ENCODE measurements at regions not wholly inside any gene's neighbourhood (a gene's known extent, or its start where the extent isn't known, plus 50 kb on each side); places are given as distances from the start of the nearest gene placed in this dataset.

GRCh38 chr18:64519201-64519600 lies 370.3 kb upstream of the LINC00305 start:
- DNase-seq, result no peak

GRCh38 chr18:64518191-64518590 lies 369.3 kb upstream of the LINC00305 start:
- no peak for DNase-seq

- DNase-seq, result no peak
Observed at GRCh38 chr18:64513401-64513800, 364.5 kb upstream of the LINC00305 start.

GRCh38 chr18:64490207-64490606 lies 341.3 kb upstream of the LINC00305 start:
- no peak for DNase-seq

- DNase-seq, result no peak
Observed at GRCh38 chr18:64488698-64489097, 339.8 kb upstream of the LINC00305 start.

- DNase-seq, result no peak
Observed at GRCh38 chr18:64474773-64475172, 325.9 kb upstream of the LINC00305 start.

- DNase-seq, result no peak
Observed at GRCh38 chr18:64474255-64474654, 325.4 kb upstream of the LINC00305 start.

- DNase-seq, result no peak
Observed at GRCh38 chr18:64449434-64449833, 300.5 kb upstream of the LINC00305 start.

GRCh38 chr18:64444819-64445218 lies 295.9 kb upstream of the LINC00305 start:
- DNase-seq, result no peak

GRCh38 chr18:64438178-64438577 lies 289.3 kb upstream of the LINC00305 start:
- no peak for DNase-seq

GRCh38 chr18:64436111-64436510 lies 287.2 kb upstream of the LINC00305 start:
- no peak for DNase-seq

GRCh38 chr18:64419156-64419555 lies 270.3 kb upstream of the LINC00305 start:
- no peak for DNase-seq

GRCh38 chr18:64416990-64417389 lies 268.1 kb upstream of the LINC00305 start:
- no peak for DNase-seq

- no peak for DNase-seq
Observed at GRCh38 chr18:64415218-64415617, 266.3 kb upstream of the LINC00305 start.

- no peak for DNase-seq
Observed at GRCh38 chr18:64410685-64411084, 261.8 kb upstream of the LINC00305 start.

- DNase-seq, result no peak
Observed at GRCh38 chr18:64409511-64409910, 260.6 kb upstream of the LINC00305 start.

- DNase-seq, result no peak
Observed at GRCh38 chr18:64407606-64408005, 258.7 kb upstream of the LINC00305 start.

GRCh38 chr18:64405161-64405560 lies 256.3 kb upstream of the LINC00305 start:
- DNase-seq, result no peak

- DNase-seq, result no peak
Observed at GRCh38 chr18:64403784-64404503, 255.1 kb upstream of the LINC00305 start.

GRCh38 chr18:64402636-64403035 lies 253.7 kb upstream of the LINC00305 start:
- DNase-seq, result no peak

GRCh38 chr18:64401268-64402060 lies 252.6 kb upstream of the LINC00305 start:
- no peak for DNase-seq

GRCh38 chr18:64399566-64399965 lies 250.7 kb upstream of the LINC00305 start:
- DNase-seq, result no peak

GRCh38 chr18:64398320-64398719 lies 249.4 kb upstream of the LINC00305 start:
- no peak for DNase-seq

- DNase-seq, result no peak
Observed at GRCh38 chr18:64392202-64392601, 243.3 kb upstream of the LINC00305 start.

Data from NCI-H187 treated with DMSO at 0.1 percent for 48 hours (cell line).